SK-N-SH (cell line): ENCODE measurements at regions not wholly inside any gene's neighbourhood (a gene's known extent, or its start where the extent isn't known, plus 50 kb on each side); places are given as distances from the start of the nearest gene placed in this dataset.

Experiments
- CTCF ChIA-PET: fragments of 300-600, 350-600 bp; formaldehyde crosslinking; extraction: SDS; loops from one replicate; lab custom pipeline; 2021; lab: Yijun Ruan, JAX
- POLR2A ChIA-PET: fragments of 350-600 bp; sonication (Branson Sonifier 250); formaldehyde crosslinking; extraction: SDS; loops from one replicate; lab custom pipeline; 2020; ENCODE audit warnings: antibody characterized with exemption, inconsistent platforms; lab: Yijun Ruan, JAX
- DNase-seq: peaks from one replicate; pipeline ENCODE4 v3.0.0; 2012
- H2AFZ ChIP-seq: fragments of 200-600 bp; sonication (generic); 2 replicates; pipeline ENCODE4 v1.8.1; 2016; ENCODE audit warnings: antibody characterized with exemption, mild to moderate bottlenecking, low read depth
- H3F3A ChIP-seq: fragments of 200-600 bp; sonication (generic); replicated peaks from 2 replicates; pipeline ENCODE3; 2016; ENCODE audit warnings: antibody characterized with exemption, mild to moderate bottlenecking; ENCODE audit not compliant: insufficient read depth
- H3K27ac ChIP-seq, 2 experiments: fragments of 200-500 bp in 1 of 2; fragments of 200-600 bp in 1 of 2; sonication (Bioruptor generic) in 1 of 2; sonication (generic), shearing (Covaris generic) in 1 of 2; 2 replicates each; pipeline versions ENCODE4 v1.5.1 to v1.6.1; 2014 to 2016; ENCODE audit warnings: low read depth in 2 of 2, inconsistent platforms in 1 of 2, low read length in 1 of 2, mild to moderate bottlenecking in 1 of 2, mixed read lengths in 1 of 2
- H3K27me3 ChIP-seq: fragments of 200-600 bp; sonication (generic), shearing (Covaris generic); 2 replicates; pipeline ENCODE4 v1.6.1; 2016; ENCODE audit warnings: mixed run types; ENCODE audit not compliant: insufficient read depth
- H3K36me3 ChIP-seq, 2 experiments: fragments of 200-500 bp in 1 of 2; fragments of 200-600 bp in 1 of 2; sonication (Bioruptor generic) in 1 of 2; sonication (generic) in 1 of 2; replicated peaks in 1 of 2; 2 replicates each; pipeline versions ENCODE3 to v1.5.1; 2014 to 2016; ENCODE audit warnings: low read length in 1 of 2, mild to moderate bottlenecking in 1 of 2; ENCODE audit not compliant: insufficient read depth in 2 of 2, control insufficient read depth in 1 of 2
- H3K4me1 ChIP-seq, 2 experiments: fragments of 200-500 bp in 1 of 2; fragments of 200-600 bp in 1 of 2; sonication (Bioruptor generic) in 1 of 2; sonication (generic), shearing (Covaris generic) in 1 of 2; 2 replicates each; pipeline versions ENCODE4 v1.5.1 to v1.6.1; 2014 to 2016; ENCODE audit warnings: low read depth in 1 of 2, low read length in 1 of 2, mixed run types in 1 of 2; ENCODE audit not compliant: insufficient read depth in 2 of 2, control insufficient read depth in 1 of 2
- H3K4me2 ChIP-seq: fragments of 200-600 bp; sonication (generic), shearing (Covaris generic); 2 replicates; pipeline ENCODE4 v1.6.1; 2017; ENCODE audit warnings: mixed run types
- H3K4me3 ChIP-seq, 2 experiments: fragments of 200-500 bp in 1 of 2; fragments of 200-600 bp in 1 of 2; sonication (Bioruptor generic) in 1 of 2; sonication (generic), shearing (Covaris generic) in 1 of 2; 2 replicates each; pipeline versions ENCODE4 v1.5.1 to v1.8.1; 2014 to 2016; ENCODE audit warnings: low read depth in 2 of 2, inconsistent platforms in 1 of 2, low read length in 1 of 2, mild to moderate bottlenecking in 1 of 2, mixed read lengths in 1 of 2, moderate library complexity in 1 of 2
- H3K79me2 ChIP-seq: fragments of 200-600 bp; sonication (generic); 2 replicates; pipeline ENCODE4 v1.8.1; 2017; ENCODE audit warnings: mild to moderate bottlenecking; ENCODE audit not compliant: insufficient read depth
- H3K9ac ChIP-seq: fragments of 200-600 bp; sonication (generic); 2 replicates; pipeline ENCODE4 v1.6.1; 2017; ENCODE audit warnings: mixed run types
- H3K9me2 ChIP-seq: fragments of 200-600 bp; sonication (generic); 2 replicates; pipeline ENCODE4 v1.6.1; 2017; ENCODE audit warnings: mixed run types
- H3K9me3 ChIP-seq: fragments of 200-600 bp; sonication (generic); 2 replicates; pipeline ENCODE4 v1.6.1; 2017; ENCODE audit warnings: mixed run types, mild to moderate bottlenecking, moderate library complexity
- H4K20me1 ChIP-seq: fragments of 200-600 bp; sonication (generic); 2 replicates; pipeline ENCODE4 v1.6.1; 2017; ENCODE audit warnings: mild to moderate bottlenecking, mixed run types; ENCODE audit not compliant: insufficient read depth
- CTCF ChIP-seq: fragments of 200-600 bp; sonication (generic); IDR thresholded peaks from 2 replicates; pipeline ENCODE4 v1.6.1; 2017; ENCODE audit warnings: antibody characterized with exemption, mild to moderate bottlenecking, moderate library complexity
- ELF1 ChIP-seq: IDR thresholded peaks from 2 replicates; pipeline ENCODE4 v1.4.0; 2012
- EP300 ChIP-seq, 2 experiments: IDR thresholded peaks; 2 replicates each; pipeline versions ENCODE4 v1.4.0 to v1.6.1; 2012; ENCODE audit warnings: borderline replicate concordance in 1 of 2, low read depth in 1 of 2, low read length in 1 of 2
- EZH2phosphoT487 ChIP-seq: fragments of 200-600 bp; sonication (generic); IDR thresholded peaks from 2 replicates; pipeline ENCODE4 v1.6.1; 2017; ENCODE audit warnings: low read depth, mixed run types, mild to moderate bottlenecking, antibody characterized with exemption, moderate library complexity, borderline replicate concordance
- FOXJ3 ChIP-seq: sonication (generic); formaldehyde crosslinking; IDR thresholded peaks from 2 replicates; pipeline ENCODE4 v1.5.1; 2020; ENCODE audit warnings: mild to moderate bottlenecking, missing genetic modification reagents
- GABPA ChIP-seq: IDR thresholded peaks from 2 replicates; pipeline ENCODE4 v1.4.0; 2012; ENCODE audit warnings: low read depth, mild to moderate bottlenecking
- IRF3 ChIP-seq: fragments of 150-350 bp; IDR thresholded peaks from 2 replicates; pipeline ENCODE4 v1.6.1; 2016; ENCODE audit warnings: mild to moderate bottlenecking, low read depth, low read length
- NFIC ChIP-seq: IDR thresholded peaks from 2 replicates; pipeline ENCODE4 v1.4.0; 2012; ENCODE audit warnings: borderline replicate concordance
- RCOR1 ChIP-seq: fragments of 150-350 bp; IDR thresholded peaks from 2 replicates; pipeline ENCODE4 v1.6.1; 2017; ENCODE audit warnings: antibody characterized with exemption, low read length
- RFX5 ChIP-seq: IDR thresholded peaks from 2 replicates; pipeline ENCODE4 v1.6.1; 2012; ENCODE audit warnings: mild to moderate bottlenecking, improper control_type of control experiment, low read length
- RXRA ChIP-seq: IDR thresholded peaks from 2 replicates; pipeline ENCODE4 v1.4.0; 2012; ENCODE audit warnings: low read depth, mild to moderate bottlenecking, borderline replicate concordance
- SMC3 ChIP-seq: IDR thresholded peaks from 2 replicates; pipeline ENCODE4 v1.6.1; 2012; ENCODE audit warnings: low read depth, low read length, improper control_type of control experiment
- TEAD4 ChIP-seq: IDR thresholded peaks from 2 replicates; pipeline ENCODE4 v1.4.0; 2012; ENCODE audit warnings: mild to moderate bottlenecking, borderline replicate concordance; ENCODE audit not compliant: insufficient read depth
- USF1 ChIP-seq: IDR thresholded peaks from 2 replicates; pipeline ENCODE4 v1.4.0; 2012; ENCODE audit warnings: low read depth, borderline replicate concordance
- YY1 ChIP-seq: IDR thresholded peaks from 2 replicates; pipeline ENCODE4 v1.4.0; 2012; ENCODE audit warnings: low read depth, mild to moderate bottlenecking
- WGBS: methylation state at CpG from one replicate; pipeline ENCODE4 v1.1.6; 2017; ENCODE audit warnings: low lambda C conversion rate; 5-methylcytosine and 5-hydroxymethylcytosine counted together
- TF ChIP-seq, protein P1 (sequence below): IDR thresholded peaks from 2 replicates; pipeline ENCODE4 v1.4.0; 2012; ENCODE audit warnings: low read depth

DNA sequence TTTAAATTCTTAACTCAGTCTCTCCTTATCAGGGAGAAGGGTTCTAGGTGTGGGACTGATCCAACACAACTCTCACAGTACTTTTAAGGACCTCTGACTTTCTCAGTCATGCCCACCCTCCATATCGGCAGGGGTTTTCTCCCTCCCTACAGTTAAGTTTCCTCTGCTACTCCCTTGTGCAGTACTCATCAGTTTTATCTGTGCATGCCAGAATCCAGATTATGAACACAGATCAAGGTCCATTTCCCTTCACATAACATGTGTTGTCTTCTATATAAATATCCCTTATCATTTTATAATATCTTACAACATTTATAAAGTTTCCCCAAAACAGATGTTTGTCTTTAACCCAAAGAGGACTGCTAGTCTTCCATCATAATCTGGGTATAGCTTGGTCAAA, 986.5 kb upstream of the ARRDC3 start:
- H3K79me2 ChIP-seq: no peaks in the 10 kb centered on the region
- no peak overlapping the region for H3K27ac ChIP-seq
- no peaks in the 10 kb centered on the region for H3K27me3 ChIP-seq
- no peaks in the 10 kb centered on the region for H3K4me1 ChIP-seq
- H3K9me2 ChIP-seq: no peaks in the 10 kb centered on the region
- no peak overlapping the region for H3K9ac ChIP-seq
- 90% methylated on average over 1 of the region's 1 CpG for WGBS
- no peaks in the 10 kb centered on the region for H3K36me3 ChIP-seq
- TF ChIP-seq EP300 (IDR thresholded peaks at IDR 0.05; ENCODE audit: borderline replicate concordance in 1 of 2, low read depth in 1 of 2, low read length in 1 of 2) (no peak), RXRA (no peak), TEAD4 (no peak), SMC3 (no peak), GABPA (no peak), CTCF (no peak), EZH2phosphoT487 (no peak), FOXJ3 (no peak), YY1 (no peak), IRF3 (no peak), RCOR1 (no peak), ELF1 (no peak), USF1 (no peak)
- TF ChIP-seq, protein P1, sequence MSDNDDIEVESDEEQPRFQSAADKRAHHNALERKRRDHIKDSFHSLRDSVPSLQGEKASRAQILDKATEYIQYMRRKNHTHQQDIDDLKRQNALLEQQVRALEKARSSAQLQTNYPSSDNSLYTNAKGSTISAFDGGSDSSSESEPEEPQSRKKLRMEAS: no peak
- no peaks in the 10 kb centered on the region for H4K20me1 ChIP-seq
- ChIA-PET CTCF (no interaction called here), POLR2A (no interaction called here)
- H3K4me2 ChIP-seq: no peak overlapping the region
- no peak overlapping the region for H3K4me3 ChIP-seq
- no peaks in the 10 kb centered on the region for H3K9me3 ChIP-seq
- H3F3A ChIP-seq: peaks cover 9% of the 10 kb centered on the region
- no peak overlapping the region for H2AFZ ChIP-seq
- DNase-seq: no peak

DNA sequence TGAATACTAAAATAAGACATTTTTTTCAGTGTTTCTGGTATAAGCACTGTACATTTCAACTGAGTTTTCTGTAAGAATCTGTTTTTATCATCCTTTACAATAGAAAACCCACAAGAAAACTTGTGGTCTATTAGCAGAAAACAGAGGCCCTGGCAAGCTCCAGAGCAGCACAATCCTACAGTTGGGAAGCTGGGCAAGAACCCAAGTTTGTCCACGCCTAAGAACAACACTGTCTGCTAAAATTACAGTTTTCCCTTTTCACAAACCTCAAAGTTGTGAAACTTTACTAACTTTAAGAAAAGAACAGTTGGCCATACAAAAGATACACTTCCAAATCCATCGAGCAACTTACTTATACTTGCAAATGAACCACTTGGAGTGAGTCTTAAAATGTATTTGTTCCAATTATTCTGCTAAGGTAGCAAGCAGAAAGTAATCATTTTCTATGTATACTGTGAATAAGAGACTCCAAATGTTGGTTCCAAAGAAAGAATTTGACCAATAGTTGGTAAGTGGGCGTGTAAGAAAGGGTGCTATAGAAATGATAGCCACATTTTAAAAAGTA, 982.0 kb upstream of the ARRDC3 start:
- no peaks in the 10 kb centered on the region for H3K36me3 ChIP-seq
- no peak for DNase-seq
- 68% methylated on average over 3 of the region's 3 CpGs for WGBS
- no peaks in the 10 kb centered on the region for H3K9me3 ChIP-seq
- no peak overlapping the region for H2AFZ ChIP-seq
- TF ChIP-seq YY1 (no peak), NFIC (no peak), GABPA (no peak), RFX5 (no peak), RXRA (no peak)
- H3K4me1 ChIP-seq: no peaks in the 10 kb centered on the region
- H3K4me2 ChIP-seq: no peak overlapping the region
- ChIA-PET POLR2A (no interaction called here), CTCF (no interaction called here)
- no peak overlapping the region for H3K27ac ChIP-seq
- no peaks in the 10 kb centered on the region for H4K20me1 ChIP-seq
- no peaks in the 10 kb centered on the region for H3K27me3 ChIP-seq
- no peaks in the 10 kb centered on the region for H3K79me2 ChIP-seq
- no peaks in the 10 kb centered on the region for H3K9me2 ChIP-seq
- H3F3A ChIP-seq: no peaks in the 10 kb centered on the region
- no peak overlapping the region for H3K4me3 ChIP-seq
- H3K9ac ChIP-seq: no peak overlapping the region
